DOHH2 (cell line): ENCODE measurements at regions not wholly inside any gene's neighbourhood (a gene's known extent, or its start where the extent isn't known, plus 50 kb on each side); places are given as distances from the start of the nearest gene placed in this dataset.

ENCODE experiments used
- H3F3A ChIP-seq: fragments of 200-600 bp; sonication (generic), shearing (Covaris generic); 2 replicates; pipeline ENCODE4 v1.6.0; 2016; ENCODE audit warnings: antibody characterized with exemption, mild to moderate bottlenecking; ENCODE audit not compliant: control insufficient read depth, insufficient read depth
- H3K27ac ChIP-seq: fragments of 200-600 bp; sonication (generic); 2 replicates; pipeline ENCODE4 v1.5.1; 2014; ENCODE audit warnings: low read depth, mild to moderate bottlenecking, low read length, moderate library complexity
- H3K27me3 ChIP-seq: fragments of 200-600 bp; sonication (generic); 2 replicates; pipeline ENCODE4 v1.6.1; 2014; ENCODE audit warnings: mild to moderate bottlenecking, low read length, mixed read lengths; ENCODE audit not compliant: control insufficient read depth
- H3K36me3 ChIP-seq: fragments of 200-600 bp; sonication (generic); 2 replicates; pipeline ENCODE4 v1.6.1; 2014; ENCODE audit warnings: mild to moderate bottlenecking, low read length, moderate library complexity, mixed read lengths; ENCODE audit not compliant: control insufficient read depth
- H3K4me1 ChIP-seq: fragments of 200-600 bp; sonication (generic); 2 replicates; pipeline ENCODE4 v1.6.1; 2014; ENCODE audit warnings: mild to moderate bottlenecking, low read length, mixed read lengths; ENCODE audit not compliant: control insufficient read depth
- H3K4me2 ChIP-seq: fragments of 200-600 bp; sonication (generic); 2 replicates; pipeline ENCODE4 v1.6.0; 2014; ENCODE audit warnings: mild to moderate bottlenecking, low read length, moderate library complexity
- H3K4me3 ChIP-seq: fragments of 200-600 bp; sonication (generic); 2 replicates; pipeline ENCODE4 v1.5.1; 2014; ENCODE audit warnings: mild to moderate bottlenecking, low read length, mixed read lengths
- H3K79me2 ChIP-seq: fragments of 200-600 bp; sonication (generic); 2 replicates; pipeline ENCODE4 v1.6.1; 2014; ENCODE audit warnings: mild to moderate bottlenecking, low read length, mixed read lengths; ENCODE audit not compliant: control insufficient read depth
- H3K9me2 ChIP-seq: fragments of 200-600 bp; sonication (generic); replicated peaks from 2 replicates; pipeline ENCODE4 v1.6.1; 2014; ENCODE audit warnings: mild to moderate bottlenecking, low read length, mixed read lengths; ENCODE audit not compliant: control insufficient read depth
- H3K9me3 ChIP-seq: fragments of 200-600 bp; sonication (generic); 2 replicates; pipeline ENCODE4 v1.6.1; 2014; ENCODE audit warnings: antibody characterized with exemption, low read length, mixed read lengths; ENCODE audit not compliant: control insufficient read depth, insufficient read depth
- H4K20me1 ChIP-seq: fragments of 200-600 bp; sonication (generic); 2 replicates; pipeline ENCODE4 v1.6.0; 2014; ENCODE audit warnings: low read depth, mild to moderate bottlenecking, antibody characterized with exemption, low read length, moderate library complexity; ENCODE audit not compliant: control insufficient read depth, insufficient read depth
- EZH2phosphoT487 ChIP-seq: fragments of 200-600 bp; sonication (generic); IDR thresholded peaks from 2 replicates; pipeline ENCODE4 v1.6.1; 2017; ENCODE audit warnings: borderline replicate concordance, mild to moderate bottlenecking, antibody characterized with exemption, low read length, moderate library complexity, mixed read lengths
- TF ChIP-seq, protein P1 (sequence below): fragments of 200-600 bp; sonication (generic); IDR thresholded peaks from one replicate; pipeline ENCODE4 v1.5.1; 2014; ENCODE audit warnings: antibody characterized with exemption, mild to moderate bottlenecking, low read depth, low read length; ENCODE audit not compliant: poor library complexity, severe bottlenecking

DNA sequence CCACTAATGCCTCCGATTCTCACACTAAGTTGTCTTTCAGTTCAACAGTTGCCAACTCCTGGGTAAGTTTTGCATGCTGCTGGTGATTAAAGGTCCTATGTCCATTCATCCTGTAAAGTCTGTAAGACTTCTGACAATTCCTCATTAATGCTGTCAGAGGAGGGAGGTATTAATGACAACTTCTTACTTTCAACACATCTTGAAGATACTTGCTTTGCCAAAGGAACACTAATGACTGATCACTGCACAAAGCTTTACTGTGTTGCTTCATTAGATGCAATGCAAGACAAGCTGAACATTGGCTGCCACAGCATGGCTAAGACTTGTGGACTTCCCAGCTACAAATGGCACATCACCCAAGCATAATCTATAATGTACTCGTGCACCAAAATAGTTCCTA lies 114.6 kb upstream of the PRDX6 start:
- no peaks in the 10 kb centered on the region for H3K9me2 ChIP-seq
- peaks cover 17% of the 10 kb centered on the region for H3K4me1 ChIP-seq
- H3K27ac ChIP-seq, result no peak overlapping the region
- H3K4me3 ChIP-seq, result no peak overlapping the region
- no peaks in the 10 kb centered on the region for H3K9me3 ChIP-seq
- TF ChIP-seq, protein P1, sequence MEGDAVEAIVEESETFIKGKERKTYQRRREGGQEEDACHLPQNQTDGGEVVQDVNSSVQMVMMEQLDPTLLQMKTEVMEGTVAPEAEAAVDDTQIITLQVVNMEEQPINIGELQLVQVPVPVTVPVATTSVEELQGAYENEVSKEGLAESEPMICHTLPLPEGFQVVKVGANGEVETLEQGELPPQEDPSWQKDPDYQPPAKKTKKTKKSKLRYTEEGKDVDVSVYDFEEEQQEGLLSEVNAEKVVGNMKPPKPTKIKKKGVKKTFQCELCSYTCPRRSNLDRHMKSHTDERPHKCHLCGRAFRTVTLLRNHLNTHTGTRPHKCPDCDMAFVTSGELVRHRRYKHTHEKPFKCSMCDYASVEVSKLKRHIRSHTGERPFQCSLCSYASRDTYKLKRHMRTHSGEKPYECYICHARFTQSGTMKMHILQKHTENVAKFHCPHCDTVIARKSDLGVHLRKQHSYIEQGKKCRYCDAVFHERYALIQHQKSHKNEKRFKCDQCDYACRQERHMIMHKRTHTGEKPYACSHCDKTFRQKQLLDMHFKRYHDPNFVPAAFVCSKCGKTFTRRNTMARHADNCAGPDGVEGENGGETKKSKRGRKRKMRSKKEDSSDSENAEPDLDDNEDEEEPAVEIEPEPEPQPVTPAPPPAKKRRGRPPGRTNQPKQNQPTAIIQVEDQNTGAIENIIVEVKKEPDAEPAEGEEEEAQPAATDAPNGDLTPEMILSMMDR, result no peak
- no peak for TF ChIP-seq EZH2phosphoT487
- H3K4me2 ChIP-seq, result no peak overlapping the region
- H3K36me3 ChIP-seq, result no peaks in the 10 kb centered on the region
- no peaks in the 10 kb centered on the region for H4K20me1 ChIP-seq
- H3K27me3 ChIP-seq, result no peaks in the 10 kb centered on the region
- H3K79me2 ChIP-seq, result no peaks in the 10 kb centered on the region
- 0 out of 2 replicates have a peak, but pooled peaks cover 3% of the 10 kb centered on the region for H3F3A ChIP-seq

DNA sequence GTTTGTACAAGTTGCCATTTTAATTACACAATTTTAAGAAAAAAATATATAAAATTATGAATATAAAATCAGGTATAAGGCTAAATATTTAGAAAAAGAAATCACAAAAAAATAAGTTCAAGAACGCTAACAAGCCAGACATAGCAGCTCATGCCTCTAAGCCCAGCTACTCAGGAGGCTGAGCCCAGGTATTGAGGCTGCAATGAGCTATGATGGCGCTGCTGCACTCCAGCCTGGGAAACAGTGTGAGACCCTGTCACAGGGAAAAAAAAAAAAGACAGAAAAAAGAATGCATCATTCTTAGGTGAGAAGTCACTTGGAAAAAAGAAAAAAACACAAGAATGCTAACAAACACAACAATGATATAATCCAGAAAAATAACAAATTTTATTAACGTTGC lies 112.3 kb upstream of the PRDX6 start:
- Histone ChIP-seq H3K4me2 (no peak overlapping the region), H3F3A (0 out of 2 replicates have a peak, but pooled peaks cover 3% of the 10 kb centered on the region), H3K27me3 (no peaks in the 10 kb centered on the region), H3K27ac (no peak overlapping the region), H3K4me1 (peaks cover 17% of the 10 kb centered on the region), H3K4me3 (no peak overlapping the region), H3K9me3 (no peaks in the 10 kb centered on the region), H3K79me2 (no peaks in the 10 kb centered on the region), H3K36me3 (no peaks in the 10 kb centered on the region), H3K9me2 (no peaks in the 10 kb centered on the region), H4K20me1 (no peaks in the 10 kb centered on the region)
- TF ChIP-seq EZH2phosphoT487, result no peak
- TF ChIP-seq, protein P1, result no peak

DNA sequence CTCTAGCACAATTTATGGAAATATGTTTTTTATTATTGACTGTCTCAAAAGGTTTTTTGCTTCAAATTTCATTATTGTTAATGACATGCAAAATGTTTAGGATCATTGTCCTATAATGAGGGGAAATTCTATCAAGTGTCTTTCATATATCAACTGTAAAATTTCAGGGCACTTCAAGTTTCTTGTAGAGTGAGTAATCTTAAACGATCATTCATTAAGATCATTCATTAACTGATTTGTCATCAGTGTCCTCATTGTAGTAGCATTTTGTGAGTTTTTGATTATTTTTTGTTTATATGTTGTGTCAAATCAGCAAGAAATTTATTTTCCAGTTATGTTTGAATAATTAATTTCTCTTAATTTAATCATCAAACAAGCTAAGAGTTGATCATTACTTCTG lies 111.8 kb upstream of the PRDX6 start:
- Histone ChIP-seq H4K20me1 (no peaks in the 10 kb centered on the region), H3K27ac (no peak overlapping the region)
- TF ChIP-seq, protein P1, result no peak
- TF ChIP-seq EZH2phosphoT487, result no peak

More for the DNA sequence above, 111.8 kb upstream of the PRDX6 start:
- Histone ChIP-seq H3K36me3 (no peaks in the 10 kb centered on the region), H3K9me3 (no peaks in the 10 kb centered on the region), H3K27me3 (no peaks in the 10 kb centered on the region), H3K4me3 (no peak overlapping the region), H3K4me2 (no peak overlapping the region), H3F3A (0 out of 2 replicates have a peak, but pooled peaks cover 2% of the 10 kb centered on the region), H3K9me2 (no peaks in the 10 kb centered on the region), H3K79me2 (no peaks in the 10 kb centered on the region), H3K4me1 (peaks cover 15% of the 10 kb centered on the region)
